Neural progenitor cell (in vitro differentiated cells): ENCODE measurements at regions not wholly inside any gene's neighbourhood (a gene's known extent, or its start where the extent isn't known, plus 50 kb on each side); places are given as distances from the start of the nearest gene placed in this dataset.

Experiments used
- DNase-seq: peaks from one replicate; pipeline ENCODE4 v3.0.0-alpha.2; 2016; ENCODE audit warnings: low spot score
- H2AFZ ChIP-seq: fragments of 200-600 bp; sonication (generic); replicated peaks from 2 replicates; pipeline ENCODE4 v1.6.1; 2016; ENCODE audit warnings: antibody characterized with exemption
- H3F3A ChIP-seq: fragments of 200-600 bp; sonication (generic); 2 replicates; pipeline ENCODE4 v1.6.1; 2016; ENCODE audit warnings: antibody characterized with exemption, low read depth
- H3K27ac ChIP-seq: fragments of 200-600 bp; sonication (generic); 2 replicates; pipeline ENCODE4 v1.5.1; 2016; ENCODE audit warnings: mild to moderate bottlenecking
- H3K27me3 ChIP-seq: fragments of 200-600 bp; sonication (generic); 2 replicates; pipeline ENCODE4 v1.6.1; 2016; ENCODE audit warnings: mild to moderate bottlenecking, moderate library complexity
- H3K36me3 ChIP-seq: fragments of 200-600 bp; sonication (generic); 2 replicates; pipeline ENCODE4 v1.5.1; 2016
- H3K4me1 ChIP-seq: fragments of 200-600 bp; sonication (generic); 2 replicates; pipeline ENCODE4 v1.6.1; 2016; ENCODE audit warnings: mixed run types
- H3K4me2 ChIP-seq: fragments of 200-600 bp; sonication (generic); 2 replicates; pipeline ENCODE4 v1.6.1; 2016
- H3K4me3 ChIP-seq: fragments of 200-600 bp; sonication (generic); 2 replicates; pipeline ENCODE4 v1.5.1; 2016
- H3K79me2 ChIP-seq: fragments of 200-600 bp; sonication (generic); 2 replicates; pipeline ENCODE4 v1.6.1; 2016; ENCODE audit warnings: low read depth
- H3K9ac ChIP-seq: fragments of 200-600 bp; sonication (generic); 2 replicates; pipeline ENCODE4 v1.6.1; 2016
- H3K9me3 ChIP-seq: fragments of 200-600 bp; sonication (generic); 2 replicates; pipeline ENCODE4 v1.5.1; 2016; ENCODE audit warnings: low read depth
- H4K20me1 ChIP-seq: fragments of 200-600 bp; sonication (generic); 2 replicates; pipeline ENCODE4 v1.6.1; 2016; ENCODE audit warnings: low read depth
- H3K27ac Mint-ChIP-seq: 3 replicates; pipeline ENCODE4 v1.8.0; 2021; ENCODE audit warnings: mixed read lengths
- H3K27me3 Mint-ChIP-seq: 2 replicates; pipeline ENCODE4 v1.8.0; 2022; ENCODE audit warnings: low read depth, mild to moderate bottlenecking, inconsistent platforms, moderate library complexity, mixed read lengths; ENCODE audit not compliant: insufficient read depth
- H3K36me3 Mint-ChIP-seq: 3 replicates; pipeline ENCODE4 v1.8.0; 2021; ENCODE audit warnings: mixed read lengths
- H3K4me1 Mint-ChIP-seq: 3 replicates; pipeline ENCODE4 v1.8.0; 2021; ENCODE audit warnings: mixed read lengths
- H3K4me3 Mint-ChIP-seq: 3 replicates; pipeline ENCODE4 v1.8.0; 2021; ENCODE audit warnings: mild to moderate bottlenecking, moderate library complexity, mixed read lengths
- H3K9me3 Mint-ChIP-seq: 3 replicates; pipeline ENCODE4 v1.8.0; 2020; ENCODE audit warnings: mixed read lengths
- EZH2 ChIP-seq: fragments of 200-600 bp; sonication (generic); IDR thresholded peaks from 2 replicates; pipeline ENCODE4 v1.6.1; 2017; ENCODE audit warnings: antibody characterized with exemption, mild to moderate bottlenecking, moderate library complexity
- EZH2phosphoT487 ChIP-seq: fragments of 200-600 bp; sonication (generic); IDR thresholded peaks from 2 replicates; pipeline ENCODE4 v1.6.1; 2017; ENCODE audit warnings: antibody characterized with exemption
- TF ChIP-seq, protein P1 (sequence below): fragments of 200-600 bp; sonication (generic); IDR thresholded peaks from 2 replicates; pipeline ENCODE4 v1.5.1; 2017; ENCODE audit warnings: antibody characterized with exemption, mild to moderate bottlenecking

DNA sequence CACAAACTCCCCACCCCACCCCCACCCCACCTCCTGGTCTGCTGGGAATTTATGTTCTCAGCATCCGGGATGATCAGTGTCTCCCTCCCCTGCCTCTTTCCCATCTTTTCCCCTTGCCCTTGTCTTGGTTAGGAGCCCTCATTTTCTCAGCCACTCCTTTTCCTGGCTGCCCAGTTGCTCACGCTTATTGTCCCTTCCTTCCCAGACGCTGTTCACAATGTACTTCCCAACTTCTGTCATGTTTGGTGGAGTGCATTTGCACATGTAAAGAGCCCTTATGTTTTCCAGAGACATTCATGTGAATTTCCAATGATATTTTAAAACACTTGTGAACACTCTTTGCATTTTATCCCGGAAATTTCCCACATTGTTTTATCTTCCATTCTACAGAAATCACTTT, 192.1 kb downstream of the RHOU start:
- peaks cover 6% of the 10 kb centered on the region for H3K27me3 Mint-ChIP-seq
- Histone ChIP-seq H3K4me2 (no peak overlapping the region), H3K9me3 (no peaks in the 10 kb centered on the region), H3F3A (no peaks in the 10 kb centered on the region), H3K36me3 (no peaks in the 10 kb centered on the region), H3K27me3 (no peaks in the 10 kb centered on the region), H2AFZ (no peak overlapping the region), H3K4me1 (no peaks in the 10 kb centered on the region), H3K4me3 (no peak overlapping the region), H3K27ac (no peak overlapping the region), H3K79me2 (no peaks in the 10 kb centered on the region), H3K9ac (no peak overlapping the region), H4K20me1 (no peaks in the 10 kb centered on the region)
- no peak for DNase-seq
- H3K9me3 Mint-ChIP-seq: peaks cover 24% of the 10 kb centered on the region
- H3K36me3 Mint-ChIP-seq: no peaks in the 10 kb centered on the region
- H3K4me3 Mint-ChIP-seq: no peak overlapping the region
- H3K4me1 Mint-ChIP-seq: no peaks in the 10 kb centered on the region
- peak overlapping the region; percentile 50 for H3K27ac Mint-ChIP-seq
- TF ChIP-seq EZH2 (no peak), EZH2phosphoT487 (no peak)
- TF ChIP-seq, protein P1, sequence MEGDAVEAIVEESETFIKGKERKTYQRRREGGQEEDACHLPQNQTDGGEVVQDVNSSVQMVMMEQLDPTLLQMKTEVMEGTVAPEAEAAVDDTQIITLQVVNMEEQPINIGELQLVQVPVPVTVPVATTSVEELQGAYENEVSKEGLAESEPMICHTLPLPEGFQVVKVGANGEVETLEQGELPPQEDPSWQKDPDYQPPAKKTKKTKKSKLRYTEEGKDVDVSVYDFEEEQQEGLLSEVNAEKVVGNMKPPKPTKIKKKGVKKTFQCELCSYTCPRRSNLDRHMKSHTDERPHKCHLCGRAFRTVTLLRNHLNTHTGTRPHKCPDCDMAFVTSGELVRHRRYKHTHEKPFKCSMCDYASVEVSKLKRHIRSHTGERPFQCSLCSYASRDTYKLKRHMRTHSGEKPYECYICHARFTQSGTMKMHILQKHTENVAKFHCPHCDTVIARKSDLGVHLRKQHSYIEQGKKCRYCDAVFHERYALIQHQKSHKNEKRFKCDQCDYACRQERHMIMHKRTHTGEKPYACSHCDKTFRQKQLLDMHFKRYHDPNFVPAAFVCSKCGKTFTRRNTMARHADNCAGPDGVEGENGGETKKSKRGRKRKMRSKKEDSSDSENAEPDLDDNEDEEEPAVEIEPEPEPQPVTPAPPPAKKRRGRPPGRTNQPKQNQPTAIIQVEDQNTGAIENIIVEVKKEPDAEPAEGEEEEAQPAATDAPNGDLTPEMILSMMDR: no peak

DNA sequence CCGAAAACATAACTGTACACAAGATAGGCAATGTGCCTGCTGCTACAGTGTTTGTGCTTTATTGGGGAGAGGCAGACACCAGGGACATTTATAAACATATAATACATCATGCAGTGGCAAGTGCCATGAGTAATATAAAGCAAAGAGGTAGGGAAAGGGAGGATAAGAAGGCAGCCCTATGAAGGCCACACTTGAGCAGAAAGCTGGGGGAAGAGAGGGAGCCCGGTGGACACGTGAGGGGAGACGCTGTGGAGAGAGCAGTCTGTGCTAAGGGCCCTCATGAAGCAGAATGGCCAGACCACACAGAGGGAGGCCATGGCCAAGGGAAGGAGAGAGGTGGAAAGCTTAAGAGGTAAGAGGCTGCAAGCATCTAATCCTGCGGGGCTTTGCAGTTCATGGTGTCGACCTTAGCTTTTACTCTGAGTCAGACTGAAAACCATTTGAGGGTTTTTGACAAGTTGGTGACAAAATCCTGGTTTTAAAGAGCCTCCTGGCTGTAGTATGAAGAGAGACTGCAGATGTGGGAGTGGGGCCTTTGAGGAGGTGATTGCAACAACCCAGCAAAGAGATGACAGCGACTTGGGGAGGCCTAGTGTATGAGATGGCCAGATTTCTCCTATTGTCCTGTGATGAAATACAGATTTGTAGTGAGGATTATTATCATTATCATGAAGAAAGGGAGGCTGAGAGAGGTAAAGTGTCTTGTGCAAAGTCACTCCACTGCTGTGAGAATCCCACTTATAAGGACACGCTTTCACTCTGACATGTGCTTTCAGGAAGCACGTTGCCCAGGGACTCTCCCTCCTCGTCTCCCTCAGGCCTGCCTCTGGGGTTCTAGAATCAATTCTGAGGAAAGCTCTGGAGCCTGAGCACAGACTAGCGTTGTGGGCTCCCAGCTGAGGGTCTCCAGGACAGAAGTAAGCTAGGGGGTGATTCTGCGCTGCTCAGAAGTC, 192.9 kb downstream of the RHOU start:
- Histone ChIP-seq H3K27me3 (no peaks in the 10 kb centered on the region), H3F3A (no peaks in the 10 kb centered on the region), H3K27ac (no peak overlapping the region), H3K4me1 (no peaks in the 10 kb centered on the region), H3K9ac (no peak overlapping the region), H3K36me3 (no peaks in the 10 kb centered on the region), H3K4me2 (no peak overlapping the region), H3K9me3 (no peaks in the 10 kb centered on the region), H3K4me3 (no peak overlapping the region), H3K79me2 (no peaks in the 10 kb centered on the region), H4K20me1 (no peaks in the 10 kb centered on the region), H2AFZ (no peak overlapping the region)
- Mint-ChIP-seq H3K4me1 (no peaks in the 10 kb centered on the region), H3K9me3 (peaks cover 17% of the 10 kb centered on the region), H3K36me3 (no peaks in the 10 kb centered on the region), H3K4me3 (no peak overlapping the region), H3K27ac (no peak overlapping the region), H3K27me3 (peaks cover 6% of the 10 kb centered on the region)
- DNase-seq: no peak
- TF ChIP-seq, protein P1: no peak
- TF ChIP-seq EZH2: no peak
- no peak for TF ChIP-seq EZH2phosphoT487

DNA sequence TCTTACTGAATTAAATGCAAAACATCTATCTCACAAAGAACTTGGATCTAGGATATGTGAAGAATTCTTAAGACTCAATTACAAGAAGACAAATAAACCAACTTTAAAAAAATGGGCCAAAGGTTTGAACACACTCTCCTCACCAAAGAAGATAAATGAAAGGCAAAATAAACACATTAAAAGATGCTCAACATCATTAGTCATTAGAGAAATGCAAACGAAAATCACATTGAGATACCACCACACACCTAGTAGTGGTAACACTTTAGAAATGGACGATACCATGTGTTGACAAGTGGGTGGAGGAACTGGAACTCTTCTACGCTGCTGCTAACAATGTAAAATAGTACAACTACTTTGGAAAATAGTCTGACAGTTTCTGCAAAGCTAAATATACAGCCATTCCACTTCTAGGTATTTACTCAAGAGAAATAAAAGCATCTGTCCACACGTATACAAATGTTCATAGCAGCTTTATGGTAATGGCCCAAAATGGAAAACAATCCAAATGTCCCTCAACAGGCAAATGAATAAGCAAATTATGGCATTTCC, 194.3 kb downstream of the RHOU start:
- Histone ChIP-seq H3K79me2 (no peaks in the 10 kb centered on the region), H3F3A (no peaks in the 10 kb centered on the region), H3K9me3 (no peaks in the 10 kb centered on the region), H3K4me2 (no peak overlapping the region), H3K27ac (no peak overlapping the region), H3K36me3 (no peaks in the 10 kb centered on the region), H3K27me3 (no peaks in the 10 kb centered on the region), H3K4me1 (no peaks in the 10 kb centered on the region), H3K9ac (no peak overlapping the region), H4K20me1 (no peaks in the 10 kb centered on the region), H3K4me3 (no peak overlapping the region), H2AFZ (no peak overlapping the region)
- Mint-ChIP-seq H3K4me1 (no peaks in the 10 kb centered on the region), H3K27ac (no peak overlapping the region), H3K4me3 (no peak overlapping the region), H3K36me3 (no peaks in the 10 kb centered on the region), H3K9me3 (peaks cover 17% of the 10 kb centered on the region), H3K27me3 (peaks cover 8% of the 10 kb centered on the region)
- TF ChIP-seq, protein P1: no peak
- TF ChIP-seq EZH2phosphoT487 (no peak), EZH2 (no peak)
- no peak for DNase-seq
